HG03025 (cell line): ENCODE measurements at regions not wholly inside any gene's neighbourhood (a gene's known extent, or its start where the extent isn't known, plus 50 kb on each side); places are given as distances from the start of the nearest gene placed in this dataset.

Experiments used
- ATAC-seq: cut with Tn5 transposase; IDR thresholded peaks from one replicate; pipeline ENCODE4 v1.9.1; 2021; ENCODE audit warnings: mild to moderate bottlenecking, moderate library complexity; ENCODE audit not compliant: unreplicated experiment, low FRiP score

DNA sequence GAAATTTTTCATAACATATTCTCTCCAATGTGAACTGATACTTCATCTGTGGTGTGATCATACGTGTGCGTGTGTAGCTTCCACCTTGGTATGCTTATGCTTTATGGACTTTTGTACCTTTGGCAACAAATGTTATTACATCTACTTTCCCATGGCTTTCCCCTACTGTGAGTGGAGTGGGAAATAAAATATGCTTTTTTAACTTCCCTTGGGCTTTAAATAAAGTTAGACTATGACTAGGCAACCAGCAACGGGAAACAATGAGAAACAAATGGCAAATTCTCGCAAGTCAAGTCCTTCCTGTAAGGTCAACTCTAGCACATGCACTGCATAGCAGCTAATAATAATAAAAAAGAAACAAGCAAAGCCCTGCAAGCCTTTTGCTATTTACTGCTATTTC, 205.0 kb upstream of the PDE5A start:
- no peak for ATAC-seq

DNA sequence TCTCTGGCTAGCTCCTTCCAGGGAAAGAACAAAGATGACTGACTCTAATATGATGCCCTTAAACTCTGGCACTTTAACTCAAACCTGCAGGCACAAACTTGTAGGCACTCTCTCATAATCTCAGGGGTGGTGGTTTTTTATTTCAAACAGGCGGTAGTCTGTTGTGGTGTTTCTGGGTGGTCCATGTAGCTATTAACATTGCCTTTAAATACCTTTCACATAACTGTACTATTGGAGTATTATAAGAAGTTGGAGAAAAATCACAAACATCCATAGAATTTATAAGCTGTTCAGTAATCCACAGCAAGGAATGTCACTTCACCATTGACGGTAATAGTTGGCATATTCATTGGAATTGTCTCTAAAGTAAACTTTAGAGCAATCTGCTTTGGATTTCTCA, 204.2 kb upstream of the PDE5A start:
- no peak for ATAC-seq

DNA sequence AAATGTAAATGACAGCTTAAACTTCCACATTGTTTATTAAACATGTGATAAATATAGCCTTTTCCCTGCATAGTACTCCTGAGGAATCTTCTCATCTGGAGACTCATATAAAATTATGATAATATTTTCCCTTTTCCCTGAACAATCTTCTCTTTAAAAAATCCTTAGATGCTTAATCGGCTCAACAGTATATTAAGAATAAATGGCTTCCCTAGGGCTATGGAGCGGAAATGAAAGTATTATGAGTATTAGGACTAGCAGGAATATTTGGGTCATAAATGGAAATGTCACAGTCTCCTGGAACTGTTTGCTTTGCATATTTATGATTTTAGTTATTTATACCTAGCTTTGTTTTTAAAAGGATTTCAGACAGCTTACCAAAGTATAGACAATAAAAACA, 200.7 kb upstream of the PDE5A start:
- ATAC-seq: no peak

DNA sequence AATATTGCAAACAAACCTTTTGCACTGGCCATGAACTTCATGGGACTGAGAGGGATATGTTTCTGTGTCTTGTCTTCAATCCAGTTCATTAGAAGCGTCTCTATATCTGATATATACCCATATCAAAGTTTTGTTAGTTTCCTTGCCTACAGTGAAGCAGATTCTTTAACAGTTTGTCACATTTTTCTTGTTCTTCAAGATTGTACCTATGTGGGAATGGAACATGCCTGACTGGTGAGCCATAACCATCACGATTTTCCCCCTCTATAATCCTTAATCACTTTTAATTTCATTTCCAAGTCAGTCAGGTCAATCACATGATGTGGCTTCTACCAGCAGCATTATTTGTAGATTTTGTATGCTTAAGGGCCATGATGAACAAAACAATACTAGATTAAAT, 197.1 kb upstream of the PDE5A start:
- no peak for ATAC-seq

DNA sequence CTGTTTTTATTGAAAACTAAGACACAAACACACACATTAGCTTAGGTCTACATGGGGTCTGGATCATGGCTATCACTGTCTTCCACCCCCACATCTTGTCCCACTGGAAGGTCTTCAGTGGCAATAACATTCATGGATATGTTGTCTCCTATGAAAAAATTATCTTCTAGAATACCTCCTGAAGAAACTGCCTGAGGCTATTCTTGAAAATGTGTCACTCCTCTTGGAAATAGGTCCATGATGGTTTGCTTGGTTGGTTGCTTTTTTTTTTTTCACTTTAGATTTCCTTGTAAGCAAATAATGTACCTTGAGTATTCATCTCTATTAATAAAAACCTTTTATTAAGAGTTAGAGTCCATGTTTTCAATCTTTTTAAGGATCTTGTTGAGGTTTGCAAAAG, 195.3 kb upstream of the PDE5A start:
- no peak for ATAC-seq

DNA sequence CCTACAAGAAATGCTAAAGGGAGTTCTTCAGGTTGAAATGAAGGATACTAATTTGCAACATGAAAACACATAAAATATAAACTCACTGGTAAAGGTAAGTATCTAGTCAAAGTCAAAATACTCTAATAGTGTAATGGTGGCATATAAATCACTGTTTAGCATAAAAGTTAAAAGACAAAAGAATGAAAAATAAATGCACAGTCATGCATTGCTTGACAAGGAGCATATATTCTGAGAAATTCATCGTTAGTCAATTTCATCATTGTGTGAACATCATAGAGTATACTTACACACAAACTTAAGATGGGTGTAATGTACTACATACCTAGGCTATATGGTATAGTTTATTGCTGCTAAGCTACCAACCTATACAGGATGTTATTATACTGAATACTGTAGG, 194.4 kb upstream of the PDE5A start:
- no peak for ATAC-seq

DNA sequence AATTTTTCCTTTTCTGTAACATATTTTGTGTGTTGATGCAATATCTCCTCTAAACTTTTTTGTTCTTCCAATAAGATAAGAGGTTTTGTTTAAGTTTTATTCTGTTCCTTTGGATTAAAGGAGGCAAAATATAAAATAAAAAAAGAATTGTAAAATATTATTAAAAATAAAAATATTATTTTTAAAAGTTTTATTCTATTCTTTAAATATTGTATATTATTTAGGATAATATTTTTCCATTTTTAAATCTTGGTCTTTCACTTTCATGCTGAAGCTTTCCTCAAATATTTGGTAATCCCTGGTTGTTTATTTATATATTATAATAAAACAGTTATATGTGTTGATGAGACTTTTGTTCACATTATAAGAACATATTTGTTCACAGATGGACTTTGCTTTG, 187.9 kb upstream of the PDE5A start:
- no peak for ATAC-seq

DNA sequence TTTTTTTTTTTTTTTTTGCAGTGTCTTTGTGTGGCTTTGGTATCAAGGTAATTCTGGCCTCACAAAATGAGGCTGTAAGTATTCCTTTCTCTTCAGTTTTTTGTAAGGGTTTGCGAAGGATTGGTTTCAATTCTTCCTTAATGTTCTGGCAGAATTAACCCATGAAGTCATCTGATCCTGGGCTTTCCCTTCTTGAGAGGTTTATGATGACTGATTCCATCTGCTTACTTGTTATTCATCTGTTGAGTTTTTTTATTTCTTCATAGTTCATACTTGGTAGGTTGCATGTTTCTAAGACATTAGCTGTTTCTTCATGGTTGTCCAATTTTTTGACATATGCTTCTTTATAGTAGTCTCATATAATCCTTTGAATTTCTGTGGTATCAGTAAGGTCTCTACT, 181.4 kb upstream of the PDE5A start:
- no peak for ATAC-seq

DNA sequence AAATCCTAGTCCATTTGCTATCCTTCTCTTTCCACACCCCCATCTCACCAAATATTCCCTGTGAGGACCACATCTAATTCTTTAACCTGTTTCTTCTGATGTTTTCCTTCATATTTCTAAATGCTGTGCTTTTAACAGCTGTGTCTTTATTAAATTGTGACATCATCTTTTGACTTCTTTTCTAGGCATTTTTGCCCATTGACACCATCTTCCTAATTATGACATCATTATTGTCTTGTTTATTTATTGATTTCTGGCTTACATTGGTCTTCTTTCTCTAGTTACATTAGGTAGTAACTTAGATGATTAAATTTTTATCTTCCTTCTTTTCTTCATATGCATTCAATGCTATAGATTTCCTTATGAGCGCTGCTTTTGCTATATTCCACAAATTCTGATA, 175.8 kb upstream of the PDE5A start:
- no peak for ATAC-seq

DNA sequence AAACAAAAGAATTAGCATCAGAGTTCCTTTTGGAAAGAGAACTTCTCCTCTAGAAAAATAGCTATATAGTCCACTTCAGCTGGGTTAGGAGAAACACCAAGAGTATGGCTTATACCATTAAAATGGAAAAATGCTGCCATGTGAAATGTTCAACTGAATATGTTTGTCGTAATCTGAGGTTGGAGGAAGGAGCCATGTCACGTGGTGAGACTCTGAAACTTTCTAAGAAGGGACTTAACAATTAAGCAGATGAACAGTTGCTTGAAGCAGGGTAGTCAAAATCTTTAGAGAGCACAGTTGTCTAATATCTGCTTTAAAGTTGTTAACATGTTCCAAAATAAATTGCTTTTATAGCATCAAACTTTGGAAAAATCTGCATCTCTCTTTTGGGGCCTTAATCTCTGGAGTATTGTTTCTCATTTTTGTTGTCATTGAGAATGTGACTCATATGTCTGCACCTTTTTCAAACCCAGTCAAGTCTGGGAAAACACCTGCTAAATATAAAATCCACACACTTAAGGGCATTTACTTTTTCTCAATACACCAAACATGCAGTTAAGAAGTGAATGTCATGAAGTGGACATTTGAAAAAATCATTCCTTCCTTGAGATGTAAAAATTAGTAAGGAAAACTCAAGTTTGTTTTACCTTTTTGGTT, 168.8 kb upstream of the PDE5A start:
- ATAC-seq: no peak

DNA sequence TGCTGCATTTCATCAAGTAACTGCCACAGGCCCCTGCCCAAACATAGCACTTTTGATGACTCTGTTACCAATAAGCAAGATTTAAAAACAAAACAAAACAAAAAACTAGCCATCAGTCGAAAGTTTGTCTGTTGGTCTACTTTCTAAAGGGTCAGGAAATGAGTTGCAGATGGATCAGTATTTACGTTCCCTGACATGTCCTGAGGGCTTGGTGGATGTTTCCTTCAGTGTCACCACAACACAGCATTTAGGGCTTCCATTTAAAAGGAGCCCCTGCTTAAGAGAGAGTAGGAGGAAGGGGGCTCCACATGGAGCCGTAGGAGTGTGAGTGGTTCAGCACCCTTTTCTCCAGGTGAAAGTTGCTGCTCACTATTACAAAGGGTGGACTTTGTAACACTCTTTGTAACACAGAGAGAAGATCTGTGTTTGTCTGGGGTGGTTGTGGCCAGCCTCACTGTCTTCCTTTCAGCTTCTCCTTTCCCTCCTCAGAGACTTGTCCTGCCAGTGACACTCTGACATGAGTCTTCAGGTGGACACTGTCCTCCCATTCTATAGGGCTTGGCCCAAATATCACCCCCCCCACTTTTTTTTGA, 167.5 kb upstream of the PDE5A start:
- no peak for ATAC-seq

DNA sequence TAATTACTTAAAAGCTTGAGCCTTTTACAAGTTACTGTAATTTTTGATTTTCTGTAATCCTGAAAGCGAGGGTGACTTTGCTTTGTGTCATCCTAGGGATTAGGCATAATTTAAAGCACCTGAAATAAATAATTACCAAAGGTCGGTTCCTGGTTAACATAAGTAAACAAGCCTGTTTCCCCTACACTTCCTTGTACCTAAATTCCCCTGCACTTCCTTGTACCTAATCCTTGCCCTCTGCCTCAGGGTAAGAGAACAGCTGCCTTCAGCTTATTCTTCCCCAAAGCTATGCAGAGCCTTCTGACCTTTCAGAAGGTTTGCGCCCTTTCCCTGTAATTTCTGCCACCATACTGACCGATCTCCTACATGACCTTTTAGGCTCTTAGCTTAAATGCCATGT, 166.1 kb upstream of the PDE5A start:
- no peak for ATAC-seq

DNA sequence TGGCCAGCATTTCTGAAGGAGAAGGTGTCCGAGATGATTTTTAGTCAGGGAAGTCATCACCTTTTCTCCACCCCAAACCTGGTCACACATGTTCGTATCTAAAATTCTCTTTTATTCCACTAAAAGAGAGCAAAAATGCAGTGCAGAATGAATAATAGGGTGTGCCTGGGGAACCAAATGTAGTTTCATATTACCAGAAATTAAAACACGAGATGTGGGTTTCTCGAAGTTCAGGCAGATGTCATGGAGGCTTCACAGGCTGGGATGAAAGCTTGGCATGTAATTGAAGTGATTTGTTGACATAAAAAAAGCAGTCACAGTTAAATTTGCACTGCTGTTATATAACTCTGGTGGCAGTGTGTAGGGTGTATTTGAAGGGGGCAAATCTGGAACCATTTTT, 165.5 kb upstream of the PDE5A start:
- no peak for ATAC-seq

DNA sequence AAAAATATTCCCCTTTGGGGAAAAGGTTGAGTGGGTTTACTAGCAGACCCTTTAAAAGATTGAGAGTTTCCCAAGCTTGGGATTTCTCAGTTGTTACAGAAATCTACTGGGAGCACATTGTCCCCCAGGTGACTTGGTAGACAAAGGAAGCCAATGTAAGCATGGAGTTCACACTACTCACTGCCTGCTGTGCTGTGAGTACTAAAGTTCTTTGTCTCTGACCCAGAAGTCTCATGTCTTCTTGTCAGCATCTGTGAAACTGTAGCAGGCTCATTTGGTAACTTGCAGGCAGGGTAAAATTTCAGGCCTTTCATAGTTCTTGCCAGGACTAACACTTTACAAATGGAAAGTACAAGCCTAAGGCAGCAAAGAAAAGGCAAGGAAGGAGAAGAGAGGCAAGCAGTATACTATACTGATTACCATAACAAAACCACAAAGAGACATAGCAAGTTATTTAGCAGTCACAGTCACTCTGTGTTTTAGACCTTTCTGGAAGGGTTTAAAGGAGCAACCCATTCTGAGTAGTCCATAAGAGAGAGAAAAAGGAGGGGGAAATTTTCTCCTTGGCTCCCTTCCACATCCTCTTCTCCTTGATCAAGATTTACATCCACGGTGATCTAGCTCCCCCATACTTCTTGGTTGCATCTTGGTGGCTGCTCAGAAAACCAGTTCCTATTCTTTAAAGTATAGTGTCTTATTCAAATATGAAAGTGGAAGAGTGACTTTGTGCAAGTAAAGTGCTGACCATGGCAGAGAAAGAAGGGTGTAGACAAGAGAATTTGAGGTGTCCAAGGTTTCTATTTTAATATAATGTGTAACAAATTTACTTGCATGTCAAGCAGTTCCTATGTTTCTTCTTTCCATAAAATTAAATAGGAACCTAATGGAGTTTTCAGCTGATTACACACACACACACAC, 160.0 kb upstream of the PDE5A start:
- no peak for ATAC-seq

DNA sequence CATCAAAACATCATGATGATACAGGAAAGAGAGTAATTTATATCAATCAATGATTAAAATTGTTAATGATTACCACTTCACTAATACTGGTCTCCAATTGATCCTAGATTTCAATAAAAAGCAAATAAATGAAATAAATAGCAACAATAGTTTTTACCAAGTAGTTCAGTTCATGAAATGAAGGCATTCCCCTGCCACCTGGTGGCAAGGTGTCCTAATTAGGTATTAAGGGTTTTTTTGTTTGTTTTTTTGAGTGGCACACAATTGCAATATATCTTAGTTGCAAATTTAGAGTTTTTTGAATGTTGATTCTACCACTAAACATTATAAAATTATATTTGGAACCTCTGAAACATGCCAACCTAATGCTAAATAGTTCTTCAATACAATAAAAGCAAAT, 157.4 kb upstream of the PDE5A start:
- ATAC-seq: no peak

DNA sequence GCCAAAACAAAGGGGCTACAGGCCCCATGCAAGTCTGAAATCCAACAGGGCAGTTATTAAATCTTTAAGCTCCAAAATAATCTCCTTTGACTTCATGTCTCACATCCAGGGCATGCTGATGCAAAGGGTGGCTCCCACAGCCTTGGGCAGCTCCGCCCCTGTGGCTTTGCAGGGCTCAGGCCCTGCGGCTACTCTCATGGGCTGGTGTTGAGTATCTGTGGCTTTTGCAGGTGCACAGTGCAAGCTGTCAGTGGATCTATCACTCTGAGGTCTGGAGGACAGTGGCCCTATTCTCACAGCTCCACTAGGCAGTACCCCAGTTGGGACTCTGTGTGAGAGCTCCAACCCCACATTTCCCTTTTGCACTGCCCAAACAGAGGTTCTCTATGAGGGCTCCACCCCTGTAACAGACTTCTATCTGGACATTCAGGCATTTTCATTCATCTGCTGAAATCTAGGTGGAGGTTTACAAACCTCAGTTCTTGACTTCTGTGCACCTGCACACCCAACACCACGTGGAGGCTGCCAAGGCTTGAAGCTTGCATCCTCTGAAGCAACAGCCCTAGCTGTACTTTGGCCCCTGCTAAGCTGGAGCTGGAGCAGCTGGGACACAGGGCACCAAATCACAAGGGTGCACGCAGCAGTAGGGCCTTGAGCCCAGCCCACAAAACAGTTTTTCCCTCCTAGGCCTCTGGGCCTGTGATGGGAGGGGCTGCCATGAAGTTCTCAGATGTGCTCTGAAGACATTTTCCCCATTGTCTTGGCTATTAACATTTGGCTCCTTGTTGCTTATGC, 154.8 kb upstream of the PDE5A start:
- ATAC-seq: no peak

DNA sequence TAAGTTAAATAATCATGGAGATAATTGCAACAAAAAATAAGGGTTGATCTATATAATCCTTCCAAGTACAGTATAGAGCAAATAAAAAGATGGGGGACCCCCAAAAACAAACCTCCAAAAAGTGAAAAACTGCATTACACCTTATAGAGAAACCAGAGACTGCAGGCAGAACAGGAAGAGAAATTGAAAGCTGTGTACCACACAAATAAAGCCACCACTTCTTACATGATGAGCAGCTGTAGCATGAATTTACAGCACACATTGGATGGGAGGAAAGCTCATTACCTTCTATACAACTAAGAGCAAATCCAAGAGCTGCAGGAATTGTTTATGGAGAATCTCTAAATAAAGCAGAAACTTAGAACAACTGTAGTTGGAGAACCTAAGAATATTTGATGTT, 152.4 kb upstream of the PDE5A start:
- ATAC-seq: no peak

DNA sequence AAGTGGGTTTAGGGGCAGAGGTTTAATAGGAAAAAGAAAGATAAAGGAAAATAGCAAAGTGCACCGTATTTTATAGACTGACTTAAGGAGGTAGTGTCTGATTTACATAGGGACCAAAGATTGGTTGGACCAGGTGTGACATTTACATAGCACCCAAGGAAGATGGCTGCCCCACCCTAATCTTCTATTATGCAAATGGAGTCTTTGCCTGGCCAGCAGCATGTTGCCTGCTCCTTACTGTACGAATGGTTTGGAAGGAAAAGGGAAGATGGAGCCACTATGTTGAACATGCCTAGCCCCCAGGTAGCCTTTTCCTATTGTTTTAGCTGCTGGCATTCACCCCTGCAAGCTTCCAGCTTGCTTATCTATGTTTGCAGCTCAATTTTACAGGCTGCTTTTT, 146.2 kb upstream of the PDE5A start:
- ATAC-seq: no peak

DNA sequence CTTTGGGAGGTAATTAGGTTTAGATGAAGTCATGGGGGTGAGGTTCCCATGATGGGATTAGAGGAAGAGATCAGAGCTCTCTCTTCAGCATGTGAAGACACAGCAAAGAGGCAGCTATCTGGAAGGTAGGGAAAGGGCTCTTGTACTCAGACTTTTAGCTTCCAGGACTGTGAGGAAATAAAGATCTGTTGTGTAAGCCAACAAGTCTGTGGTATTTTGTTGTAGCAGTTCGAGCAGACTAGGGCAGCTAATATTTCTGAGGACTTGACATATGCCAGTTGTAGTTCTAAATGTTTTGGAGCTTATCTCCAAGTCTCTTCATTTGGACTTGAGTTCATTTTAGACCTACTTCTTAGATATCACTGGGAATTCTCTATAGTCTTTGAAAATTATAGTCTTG, 137.3 kb upstream of the PDE5A start:
- ATAC-seq: no peak

DNA sequence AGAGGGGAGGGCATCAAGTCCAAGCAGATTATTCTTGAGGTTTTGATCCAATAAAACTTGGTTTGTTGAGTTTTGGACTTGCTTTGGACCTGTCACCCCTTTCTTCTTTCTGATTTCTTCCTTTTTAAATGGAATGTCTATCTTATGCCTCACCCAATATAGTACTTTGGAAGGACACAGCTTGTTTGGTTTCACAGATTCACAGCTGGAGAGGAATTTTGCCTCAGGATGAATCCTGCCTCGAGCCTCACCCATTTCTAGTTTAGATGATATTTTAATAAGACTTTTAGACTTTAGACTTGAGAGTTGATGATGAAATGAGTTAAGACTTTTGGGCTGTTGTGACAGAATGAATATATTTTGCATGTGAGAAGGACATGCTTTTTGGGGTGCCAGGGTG, 136.9 kb upstream of the PDE5A start:
- no peak for ATAC-seq

DNA sequence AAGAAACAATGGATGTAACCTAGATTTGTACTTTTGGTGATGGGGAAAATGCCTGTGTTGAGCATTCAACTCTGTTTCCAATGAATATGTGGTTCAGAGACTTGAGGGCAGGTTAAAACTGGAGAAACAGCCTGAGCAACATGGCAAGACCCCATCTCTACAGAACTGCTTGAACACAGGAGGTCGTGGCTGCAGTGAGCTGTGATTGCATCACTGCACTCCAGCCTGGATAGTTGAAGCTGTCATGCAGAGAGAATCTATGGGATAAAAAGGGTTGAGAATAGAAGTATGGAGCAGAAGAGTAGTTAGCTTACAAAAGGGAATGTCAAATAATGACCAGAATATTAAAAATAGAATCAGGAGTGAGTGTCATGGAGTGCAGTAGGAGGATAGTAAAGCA, 134.8 kb upstream of the PDE5A start:
- no peak for ATAC-seq
